ENCODE measurements at regions not wholly inside any gene's neighbourhood (a gene's known extent, or its start where the extent isn't known, plus 50 kb on each side); places are given as distances from the start of the nearest gene placed in this dataset.

- no peak for TF ChIP-seq CTCF (conservative IDR thresholded peaks at IDR 0.05 in 1 of 2, IDR thresholded peaks at IDR 0.05 in 1 of 2; ENCODE audit: low read depth in 1 of 2, low read length in 2 of 2)
- TF ChIP-seq EZH2 (IDR thresholded peaks at IDR 0.05; ENCODE audit: low read length, missing control alignments) = no peak
- Histone ChIP-seq H3K9ac (ENCODE audit: insufficient read depth, low read length) (no peak overlapping the region), H3K79me2 (ENCODE audit: control insufficient read depth, insufficient read depth, low read length) (no peaks in the 10 kb centered on the region), H4K20me1 (ENCODE audit: control insufficient read depth, extremely low read depth, insufficient read depth, low read length) (no peaks in the 10 kb centered on the region), H3K4me1 (ENCODE audit: control insufficient read depth, extremely low read depth, insufficient read depth, low read length) (no peaks in the 10 kb centered on the region), H3K27ac (ENCODE audit: insufficient read depth, low read length) (no peak overlapping the region), H3K27me3 (ENCODE audit: control insufficient read depth, insufficient read depth, low read length) (no peaks in the 10 kb centered on the region), H2AFZ (ENCODE audit: low read length) (no peak overlapping the region), H3K4me3 (replicated peaks in 1 of 4; ENCODE audit: control extremely low read depth in 1 of 4, insufficient read depth in 1 of 4, low read depth in 3 of 4, low read length in 4 of 4) (no peak overlapping the region), H3K9me3 (ENCODE audit: control insufficient read depth, insufficient read depth, low read depth, low read length) (no peaks in the 10 kb centered on the region), H3K4me2 (ENCODE audit: extremely low read depth, insufficient read depth, low read length) (no peak overlapping the region), H3K36me3 (ENCODE audit: control insufficient read depth, insufficient read depth, low read length) (no peaks in the 10 kb centered on the region)
- DNase-seq (ENCODE audit: low read depth in 2 of 2) = no peak
Measured at GRCh38 chr4:81792521-81792920, 320.8 kb upstream of the RASGEF1B start.

GRCh38 chr4:81790477-81790876 is 318.8 kb upstream of the RASGEF1B start:
- Histone ChIP-seq H3K9ac (ENCODE audit: insufficient read depth, low read length) (no peak overlapping the region), H4K20me1 (ENCODE audit: control insufficient read depth, extremely low read depth, insufficient read depth, low read length) (no peaks in the 10 kb centered on the region), H3K79me2 (ENCODE audit: control insufficient read depth, insufficient read depth, low read length) (no peaks in the 10 kb centered on the region), H3K4me2 (ENCODE audit: extremely low read depth, insufficient read depth, low read length) (no peak overlapping the region), H3K36me3 (ENCODE audit: control insufficient read depth, insufficient read depth, low read length) (no peaks in the 10 kb centered on the region), H3K4me1 (ENCODE audit: control insufficient read depth, extremely low read depth, insufficient read depth, low read length) (no peaks in the 10 kb centered on the region), H2AFZ (ENCODE audit: low read length) (no peak overlapping the region), H3K27ac (ENCODE audit: insufficient read depth, low read length) (no peak overlapping the region), H3K4me3 (replicated peaks in 1 of 4; ENCODE audit: control extremely low read depth in 1 of 4, insufficient read depth in 1 of 4, low read depth in 3 of 4, low read length in 4 of 4) (no peak overlapping the region), H3K27me3 (ENCODE audit: control insufficient read depth, insufficient read depth, low read length) (no peaks in the 10 kb centered on the region), H3K9me3 (ENCODE audit: control insufficient read depth, insufficient read depth, low read depth, low read length) (no peaks in the 10 kb centered on the region)
- DNase-seq (ENCODE audit: low read depth in 2 of 2) = no peak
- no peak for TF ChIP-seq EZH2 (IDR thresholded peaks at IDR 0.05; ENCODE audit: low read length, missing control alignments)

GRCh38 chr4:81789741-81790399 is 318.2 kb upstream of the RASGEF1B start:
- H3K9me3 ChIP-seq (ENCODE audit: control insufficient read depth, insufficient read depth, low read depth, low read length) = no peaks in the 10 kb centered on the region
- no peaks in the 10 kb centered on the region for H4K20me1 ChIP-seq (ENCODE audit: control insufficient read depth, extremely low read depth, insufficient read depth, low read length)
- H3K27me3 ChIP-seq (ENCODE audit: control insufficient read depth, insufficient read depth, low read length) = no peaks in the 10 kb centered on the region
- no peak overlapping the region for H3K4me2 ChIP-seq (ENCODE audit: extremely low read depth, insufficient read depth, low read length)
- no peaks in the 10 kb centered on the region for H3K4me1 ChIP-seq (ENCODE audit: control insufficient read depth, extremely low read depth, insufficient read depth, low read length)
- TF ChIP-seq CTCF (conservative IDR thresholded peaks at IDR 0.05 in 1 of 2, IDR thresholded peaks at IDR 0.05 in 1 of 2; ENCODE audit: low read depth in 1 of 2, low read length in 2 of 2) = no peak
- no peak for TF ChIP-seq EZH2 (IDR thresholded peaks at IDR 0.05; ENCODE audit: low read length, missing control alignments)
- no peaks in the 10 kb centered on the region for H3K36me3 ChIP-seq (ENCODE audit: control insufficient read depth, insufficient read depth, low read length)
- H2AFZ ChIP-seq (ENCODE audit: low read length) = no peak overlapping the region
- DNase-seq (ENCODE audit: low read depth in 2 of 2) = no peak
- no peak overlapping the region for H3K27ac ChIP-seq (ENCODE audit: insufficient read depth, low read length)
- H3K4me3 ChIP-seq (replicated peaks in 1 of 4; ENCODE audit: control extremely low read depth in 1 of 4, insufficient read depth in 1 of 4, low read depth in 3 of 4, low read length in 4 of 4) = no peak overlapping the region
- H3K79me2 ChIP-seq (ENCODE audit: control insufficient read depth, insufficient read depth, low read length) = no peaks in the 10 kb centered on the region
- H3K9ac ChIP-seq (ENCODE audit: insufficient read depth, low read length) = no peak overlapping the region
